ENCODE measurements at regions not wholly inside any gene's neighbourhood (a gene's known extent, or its start where the extent isn't known, plus 50 kb on each side); places are given as distances from the start of the nearest gene placed in this dataset.

DNA sequence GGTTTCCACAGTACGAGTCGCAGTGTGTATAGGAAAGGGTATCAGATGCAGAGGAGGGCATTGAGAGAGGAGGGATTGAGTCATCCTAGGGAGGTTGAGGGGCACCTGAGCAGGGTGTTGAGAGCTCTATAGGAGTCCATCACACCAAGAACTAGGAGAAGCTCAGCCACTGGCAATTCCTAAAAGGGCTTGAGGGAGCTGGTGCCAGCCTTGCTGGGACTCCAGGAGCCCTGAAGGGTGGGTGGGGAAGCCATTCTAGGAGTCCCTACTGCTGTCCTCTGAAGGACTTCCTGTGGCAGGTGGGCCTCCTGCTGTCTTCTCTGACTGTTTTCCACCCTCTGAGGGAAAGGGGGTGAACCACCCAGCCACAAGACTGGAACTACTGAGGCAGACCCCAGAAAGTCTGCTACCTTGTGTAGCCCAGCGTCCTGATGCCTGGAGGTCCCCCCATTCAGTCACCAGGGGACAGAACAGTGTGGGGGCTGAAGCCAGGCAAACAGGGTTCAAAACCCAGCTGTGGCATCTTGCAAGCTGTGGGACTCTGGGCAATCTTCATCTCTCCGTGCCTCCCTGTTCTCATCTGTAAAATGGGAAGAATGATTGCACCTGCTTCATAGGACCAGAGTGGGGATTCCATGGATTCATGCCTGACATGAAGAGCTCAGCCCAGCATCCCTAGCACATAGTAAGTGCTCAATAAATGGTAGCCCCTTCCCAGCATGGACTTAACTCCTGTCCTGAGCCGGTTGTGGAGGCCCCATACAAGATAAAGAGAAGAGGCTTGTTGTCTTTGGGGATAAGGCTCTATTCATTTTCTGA lies 149.5 kb downstream of the C9orf50 start:
- DNase-seq = no peak

DNA sequence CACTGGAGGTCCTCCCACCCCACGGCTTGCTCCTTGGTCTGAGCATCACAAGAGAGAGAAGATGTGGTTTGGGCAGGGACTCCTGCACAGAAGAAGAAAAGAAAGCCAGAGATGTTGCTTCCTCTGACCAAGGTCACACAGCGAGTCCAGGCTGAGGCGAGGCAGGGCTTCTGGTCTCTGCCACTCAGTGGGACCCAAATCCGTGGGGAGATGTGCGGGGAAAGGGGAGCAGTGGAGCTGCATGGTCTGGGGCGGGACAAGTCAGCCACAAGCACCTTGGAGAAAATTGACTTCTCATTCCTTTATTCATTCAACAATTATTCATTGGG lies 150.9 kb downstream of the C9orf50 start:
- DNase-seq = no peak

DNA sequence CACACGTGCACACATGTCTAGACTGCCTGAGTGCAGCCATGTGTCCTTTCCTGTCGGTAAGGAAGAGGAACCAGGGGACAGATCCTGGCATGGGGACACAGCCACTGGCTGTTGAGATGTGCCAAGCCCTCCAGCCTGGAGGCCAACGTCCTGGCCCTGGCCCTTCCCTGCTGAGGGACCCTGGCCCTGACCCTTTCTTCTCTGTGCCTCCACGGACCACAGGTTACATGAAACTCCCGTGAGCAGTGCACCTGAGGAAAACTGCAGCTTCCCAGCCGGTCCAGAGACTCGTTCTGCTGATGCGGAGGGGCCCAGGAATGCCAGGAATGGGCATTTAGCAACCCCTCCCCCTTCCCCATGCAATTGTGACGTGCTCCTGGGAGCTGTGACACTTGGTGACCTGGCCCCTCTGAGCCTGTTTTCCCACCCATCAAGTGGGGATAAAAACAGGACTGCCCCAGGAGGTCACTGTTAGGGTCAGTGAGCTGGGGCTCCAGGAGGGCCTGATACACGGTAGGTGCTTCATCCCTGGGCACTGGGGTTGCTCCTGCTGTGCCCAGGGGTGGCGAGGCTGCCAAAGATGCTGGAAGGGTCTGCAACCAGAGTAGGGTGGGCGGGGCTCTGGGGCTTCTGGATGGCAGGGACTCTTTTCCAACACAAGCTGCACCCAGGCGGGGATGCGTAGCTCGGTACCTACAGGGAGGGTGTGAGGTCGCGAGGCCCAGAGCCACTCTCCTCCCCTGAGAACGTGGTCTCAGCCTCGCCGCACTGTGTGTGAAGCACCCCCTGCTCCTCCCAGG lies 151.5 kb downstream of the C9orf50 start:
- no peak for DNase-seq

DNA sequence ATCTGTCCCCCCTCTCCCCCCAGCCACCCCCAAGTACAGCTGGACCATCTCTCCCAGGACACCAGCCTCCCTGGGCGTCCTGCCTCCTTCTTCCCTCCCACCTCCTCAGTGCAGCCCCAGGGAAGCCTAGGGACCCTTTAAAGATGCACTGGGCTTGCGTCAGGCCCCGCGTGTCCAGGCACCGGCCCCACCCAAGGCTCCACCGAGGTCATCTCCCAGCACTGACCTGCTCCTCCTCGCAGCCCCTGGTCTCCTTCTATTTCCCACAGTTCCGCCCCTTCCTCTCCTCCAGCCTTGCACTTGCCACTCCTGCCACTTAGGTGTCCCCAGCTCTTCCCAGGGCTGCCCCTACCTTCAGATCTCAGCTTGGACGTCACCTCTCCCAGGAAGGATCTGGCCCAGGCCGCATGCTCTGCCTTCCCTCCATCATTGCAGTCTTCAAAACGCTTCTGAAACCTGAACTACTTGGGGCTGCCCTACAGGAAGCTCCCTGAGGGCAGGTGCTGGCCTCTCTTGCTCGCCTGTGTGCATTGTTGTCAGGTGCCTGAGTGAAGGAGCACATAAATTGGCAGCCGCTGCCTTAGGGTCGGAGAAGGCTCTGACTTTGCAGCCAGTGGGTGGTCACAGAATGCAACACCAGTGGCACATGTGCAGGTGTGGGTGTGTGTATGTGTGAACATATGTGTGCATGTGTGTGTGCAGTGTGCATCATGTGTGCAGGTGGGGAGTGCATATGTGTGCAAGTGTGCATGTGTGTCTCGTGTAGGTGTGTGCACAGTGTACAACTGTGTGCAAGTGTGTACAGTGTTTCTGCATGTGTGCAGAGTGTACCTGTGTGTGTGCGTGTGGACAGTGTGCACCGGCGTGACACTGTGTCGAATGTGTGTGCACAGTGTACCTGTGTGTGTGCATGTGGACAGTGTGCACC lies 152.9 kb downstream of the C9orf50 start:
- DNase-seq = no peak

DNA sequence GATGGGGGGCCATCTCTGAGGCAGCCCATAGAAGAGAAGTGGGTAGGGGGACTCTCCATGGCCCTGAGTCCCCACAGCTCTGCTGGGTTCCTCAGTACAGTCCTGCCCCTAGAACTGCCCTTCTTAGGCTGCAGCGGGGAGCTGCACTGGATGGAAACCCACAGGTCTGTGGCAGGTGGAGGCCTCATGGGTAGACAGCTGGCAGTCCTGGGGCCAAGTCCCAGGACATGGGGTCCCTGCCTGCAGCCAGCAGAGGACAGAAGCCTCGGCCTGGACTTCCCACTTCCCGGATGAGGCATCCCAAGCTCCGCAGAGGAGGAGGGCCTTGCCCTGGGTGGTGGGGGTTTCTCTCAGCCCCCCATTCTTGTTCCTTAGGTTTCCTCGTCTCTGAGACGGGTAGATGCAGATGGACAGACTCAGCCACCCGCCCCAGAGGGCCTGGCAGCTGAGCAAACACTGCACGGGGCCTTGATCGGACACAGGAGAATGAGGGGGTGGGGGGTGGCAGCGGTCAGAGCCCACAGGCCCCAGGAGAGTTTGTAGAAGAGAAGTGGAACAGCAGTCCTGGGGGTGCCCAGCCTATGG lies 153.8 kb downstream of the C9orf50 start:
- DNase-seq = peak in 2 of 3 experiments; percentile 72 to 81

DNA sequence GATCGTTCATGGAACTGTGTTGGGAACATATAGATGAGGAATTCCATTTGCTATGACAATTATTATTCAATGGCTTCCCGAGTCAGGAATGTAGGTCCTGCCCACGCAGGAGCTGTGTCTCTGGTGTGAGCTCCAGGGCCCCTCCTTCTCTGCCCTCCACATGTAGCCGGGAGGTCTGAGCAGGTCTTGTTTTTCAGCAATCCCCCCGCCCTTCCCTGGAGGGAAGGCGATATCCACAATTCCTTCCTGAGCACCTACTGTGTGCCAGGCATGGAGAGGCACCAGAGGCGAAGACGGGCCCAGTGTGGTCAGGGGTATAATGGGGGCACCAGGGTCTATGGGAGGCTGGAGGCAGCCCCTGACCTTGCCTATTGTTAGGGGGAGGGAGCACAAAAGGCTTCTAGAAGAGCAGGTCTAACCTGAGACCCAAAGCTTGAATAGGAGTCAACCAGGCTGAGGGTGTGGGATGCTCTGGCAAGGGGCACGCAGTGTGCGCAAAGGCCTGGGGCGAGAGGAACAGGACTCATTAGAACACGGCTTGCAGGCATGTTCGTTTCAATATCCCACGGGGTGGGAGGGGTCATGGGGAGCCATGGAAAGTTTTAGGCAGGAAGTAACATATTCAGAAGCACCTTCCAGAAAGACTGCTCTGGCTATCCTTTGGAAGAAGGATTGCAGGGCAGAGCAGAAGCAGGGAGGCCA lies 154.9 kb downstream of the C9orf50 start:
- DNase-seq = no peak

DNA sequence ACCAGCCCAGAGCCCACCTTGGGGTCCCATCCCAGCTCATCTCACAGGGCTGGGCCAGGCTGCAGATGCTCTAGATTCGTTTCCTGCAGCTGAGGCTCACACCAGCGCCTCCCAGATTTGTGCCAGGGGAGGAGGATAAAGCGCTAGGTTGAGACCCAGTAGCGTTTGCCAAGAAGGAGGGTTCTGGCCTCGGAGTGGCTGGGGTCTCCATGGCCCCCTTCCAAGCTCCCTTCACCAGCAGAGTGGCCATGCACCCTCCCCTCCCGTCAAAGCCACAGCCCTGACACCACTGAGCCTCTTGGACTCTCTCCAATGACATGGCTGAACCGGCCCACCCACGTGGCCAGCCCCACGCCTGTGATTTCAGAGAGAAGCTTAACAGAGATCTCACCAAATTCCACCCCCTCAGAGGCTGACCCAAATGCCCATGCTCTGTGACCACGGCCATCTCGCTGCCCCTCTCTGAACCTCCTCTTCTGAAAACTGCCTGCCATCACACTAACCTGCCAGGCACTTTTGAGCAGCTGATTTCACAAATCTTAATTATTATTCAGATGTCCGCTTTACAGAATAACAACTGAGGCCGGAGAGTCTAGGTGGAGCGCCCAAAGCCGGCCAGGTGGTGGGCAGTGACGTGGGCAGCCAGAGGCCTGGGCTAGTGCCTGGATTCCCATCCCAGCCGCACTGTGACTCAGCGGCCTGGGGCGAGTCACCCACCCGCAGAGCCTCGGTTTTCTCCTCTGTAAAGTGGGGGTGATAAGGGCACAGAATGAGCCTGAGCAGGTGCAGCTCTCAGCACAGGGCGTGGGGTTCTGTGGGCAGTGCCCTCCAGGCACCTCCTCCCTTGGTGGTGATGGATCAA lies 155.7 kb downstream of the C9orf50 start:
- DNase-seq = no peak

DNA sequence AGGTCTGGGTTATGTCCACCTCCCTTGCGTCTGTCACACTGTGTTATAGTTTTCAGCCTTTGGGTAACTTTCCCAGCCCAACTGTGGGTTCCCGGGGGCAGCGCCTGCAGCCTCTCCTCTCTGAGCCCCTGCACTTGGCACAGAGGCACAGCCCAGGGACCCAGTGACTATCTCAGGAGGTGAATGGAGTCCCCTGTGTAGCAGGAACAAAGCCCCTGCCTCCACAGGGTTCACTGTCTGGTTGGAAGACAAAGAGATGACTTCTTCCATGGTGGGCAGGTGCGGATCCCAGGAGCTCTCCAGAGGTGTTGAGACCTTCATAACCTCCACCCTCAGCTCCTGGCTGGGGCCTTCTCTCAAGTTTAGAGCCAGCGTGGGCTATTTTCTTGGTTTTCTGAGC lies 156.9 kb downstream of the C9orf50 start:
- DNase-seq = no peak

DNA sequence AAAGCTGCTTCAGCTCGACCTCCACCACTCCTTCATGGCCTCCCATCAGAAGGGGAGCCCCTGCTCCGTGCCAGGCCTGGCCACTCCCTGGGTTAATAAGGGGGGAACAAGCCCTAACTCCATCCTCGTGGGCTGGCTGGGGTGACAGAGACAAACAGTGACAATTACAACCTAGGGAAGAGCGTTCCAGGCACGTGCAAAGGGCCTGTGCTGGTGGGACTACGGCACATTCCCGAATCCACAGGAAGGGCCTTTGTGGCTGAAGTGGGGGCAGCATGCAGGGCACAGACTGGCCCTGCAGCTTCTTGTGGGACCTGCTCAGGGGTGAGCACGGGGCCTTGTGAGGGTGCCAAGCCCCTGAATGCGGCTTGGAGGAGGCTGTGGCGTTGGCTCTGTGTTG lies 157.4 kb downstream of the C9orf50 start:
- no peak for DNase-seq

DNA sequence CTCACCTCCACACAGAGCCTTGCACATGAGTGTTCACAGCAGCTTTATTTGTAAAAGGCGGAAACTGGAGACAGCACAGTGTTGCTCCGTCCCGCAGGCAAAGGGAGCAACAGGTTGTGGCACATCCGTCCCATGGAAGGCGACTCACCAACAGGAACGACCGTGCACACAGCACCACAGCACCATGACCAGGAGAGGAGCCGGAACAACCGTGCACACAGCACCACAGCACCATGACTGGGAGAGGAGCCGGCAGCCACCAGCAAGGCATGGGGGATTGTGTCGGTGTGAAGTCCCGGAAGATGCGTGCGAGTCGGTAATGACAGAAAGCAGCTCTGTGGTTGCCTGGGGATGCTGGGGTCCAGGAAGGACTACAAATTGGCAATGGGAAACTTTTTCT lies 158.5 kb downstream of the C9orf50 start:
- no peak for DNase-seq

DNA sequence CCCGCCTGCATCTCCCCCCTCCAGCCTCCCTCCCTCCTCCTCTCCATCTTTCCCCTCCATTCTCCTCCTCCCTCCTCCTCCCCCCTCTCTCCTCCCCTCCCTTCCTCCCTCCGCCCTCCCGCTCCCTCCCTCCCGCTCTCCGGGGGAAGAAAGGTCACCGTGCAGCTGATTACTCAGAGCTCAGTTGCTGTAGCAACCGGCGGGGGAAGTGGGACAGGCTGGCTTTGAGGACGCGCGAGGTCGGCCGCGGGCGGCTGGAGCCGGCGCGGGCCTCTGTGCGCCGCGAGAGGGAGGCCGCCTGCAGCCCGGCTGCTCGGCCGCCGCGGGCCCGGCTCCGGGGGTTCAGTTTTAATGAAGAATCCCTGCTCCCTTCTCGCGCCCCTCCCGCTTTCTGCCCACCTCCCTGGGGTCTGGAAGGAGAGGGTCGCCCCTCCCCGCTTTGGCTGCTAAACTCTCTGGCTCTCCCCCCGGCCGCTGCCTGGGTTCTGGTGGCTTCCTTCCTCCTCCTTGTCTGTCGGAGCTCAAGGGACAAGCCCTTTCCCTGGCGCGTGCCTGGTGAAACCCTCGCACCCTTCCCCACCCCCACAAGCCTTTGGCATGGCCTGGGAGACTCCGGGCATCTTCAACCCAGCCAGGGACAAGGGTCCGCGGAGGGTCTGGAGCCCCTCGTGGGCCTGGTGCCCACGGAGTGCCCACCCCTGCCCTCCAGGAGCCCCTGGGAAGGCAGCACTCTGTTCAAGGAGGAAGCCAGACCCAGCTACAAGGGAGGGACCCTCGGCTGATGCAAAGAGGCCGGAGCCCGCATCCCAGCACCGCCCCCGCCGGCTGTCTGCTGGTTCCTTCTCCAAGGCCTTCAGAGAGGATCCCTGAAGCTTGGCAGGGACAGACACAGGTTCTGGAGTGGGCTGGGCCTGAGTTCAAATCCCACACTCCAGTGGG lies 160.3 kb downstream of the C9orf50 start:
- peak; percentile 90 to 100 (median 99) for DNase-seq

DNA sequence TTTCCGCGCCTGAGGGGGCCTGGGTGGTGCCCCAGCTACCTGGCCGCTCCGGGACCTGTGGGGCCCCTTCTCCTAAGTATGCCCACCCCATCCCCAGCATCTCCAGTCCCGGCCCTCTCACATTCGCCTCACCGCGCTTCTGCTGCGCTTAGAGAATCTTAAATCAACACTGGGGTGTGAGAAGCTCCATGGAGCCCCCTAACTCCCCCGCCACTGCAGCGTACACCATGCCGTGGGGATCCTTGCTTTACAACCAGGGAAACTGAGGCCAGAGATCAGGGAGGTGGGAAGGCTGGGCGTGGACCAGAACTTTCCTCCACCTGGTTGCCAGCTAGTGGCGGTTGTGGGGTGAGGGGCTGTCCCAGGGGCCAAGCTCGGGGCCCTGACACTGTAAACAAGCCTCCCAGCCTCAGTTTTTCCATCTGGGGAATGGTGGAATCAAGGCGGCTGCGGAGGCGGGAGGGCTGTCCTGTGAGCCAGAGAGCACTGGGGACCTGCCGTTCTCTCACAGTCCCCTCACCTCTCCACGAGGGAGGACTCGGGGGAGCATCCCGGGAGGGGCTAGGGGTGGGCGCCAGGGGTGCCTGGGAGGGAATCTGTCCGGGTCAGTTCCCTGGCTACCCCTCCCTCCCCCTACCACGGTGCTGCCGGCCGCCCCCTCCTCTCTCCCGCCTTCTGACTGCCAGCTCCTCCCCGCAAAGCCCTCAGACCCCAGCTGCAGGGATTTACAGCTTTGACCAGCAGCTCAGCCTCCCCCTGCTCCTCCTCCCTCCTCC lies 161.2 kb downstream of the C9orf50 start:
- DNase-seq = no peak

DNA sequence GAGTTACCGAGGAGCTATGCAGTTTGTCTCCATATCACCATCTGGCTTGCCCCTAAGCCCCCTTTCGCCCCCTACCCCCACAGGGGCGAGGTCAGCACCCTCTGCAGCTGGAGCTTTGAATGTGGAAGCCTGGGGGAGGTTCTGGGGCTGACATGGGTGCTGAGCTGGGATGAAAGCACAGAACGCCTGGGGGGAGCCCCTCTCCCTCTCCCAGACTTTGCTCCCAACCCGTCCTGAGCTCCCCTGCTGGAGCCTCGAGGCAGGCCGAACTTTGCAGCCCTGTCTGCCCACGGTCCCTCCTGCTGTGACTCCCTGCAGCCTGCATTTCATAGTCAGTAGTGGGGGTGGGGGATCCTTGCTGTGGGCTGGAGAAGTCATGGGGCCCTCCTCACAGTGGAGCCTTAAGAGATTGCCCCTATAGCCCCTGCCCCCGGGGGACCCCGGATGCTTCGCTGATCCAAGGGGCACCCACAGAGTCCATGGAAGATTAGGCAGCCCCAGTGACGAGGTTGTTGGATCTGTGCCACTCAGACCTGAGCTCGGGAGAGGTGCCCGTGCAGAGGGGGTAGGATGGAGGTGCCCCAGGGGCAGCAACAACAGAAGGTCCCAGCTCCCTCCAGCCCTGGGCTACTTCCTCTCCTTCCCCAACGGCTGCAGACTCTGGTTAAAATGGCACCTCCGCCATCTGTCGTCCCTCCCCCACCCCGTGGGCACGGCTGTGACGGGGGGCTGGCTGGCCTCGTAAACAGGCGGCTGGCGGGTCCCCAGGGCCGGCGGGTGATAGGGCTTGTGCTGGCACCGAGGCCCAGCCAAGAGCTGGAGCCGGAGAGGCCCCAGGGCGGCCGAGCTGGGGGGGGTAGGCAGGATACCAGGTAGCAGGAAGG lies 162.0 kb downstream of the C9orf50 start:
- DNase-seq = peak in 2 of 3 experiments; percentile 74 to 81

DNA sequence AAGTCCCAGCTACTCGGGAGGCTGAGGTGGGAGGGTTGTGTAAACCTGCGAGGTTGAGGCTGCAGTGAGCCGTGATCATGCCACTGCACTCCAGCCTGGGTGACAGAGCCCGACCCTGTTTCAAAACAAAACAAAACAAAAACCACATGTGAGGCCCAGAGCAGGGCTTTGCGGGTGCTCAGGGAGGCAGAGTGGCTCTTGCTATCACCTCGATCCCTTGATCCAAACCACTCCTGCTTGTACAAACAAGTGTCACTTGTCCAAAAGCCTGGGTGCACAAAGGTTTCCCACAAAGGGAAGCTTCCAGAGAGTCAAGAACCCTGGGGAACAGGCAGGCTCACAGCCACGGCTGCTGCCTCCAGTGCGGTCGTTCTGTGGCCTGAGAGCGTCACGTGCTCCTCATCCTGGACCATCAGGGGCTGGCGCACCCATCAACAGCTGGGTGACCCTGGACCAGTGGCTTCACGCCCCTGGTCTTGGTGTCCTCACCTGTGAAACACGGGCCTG lies 162.7 kb downstream of the C9orf50 start:
- peak in 2 of 3 experiments; percentile 53 to 55 for DNase-seq

DNA sequence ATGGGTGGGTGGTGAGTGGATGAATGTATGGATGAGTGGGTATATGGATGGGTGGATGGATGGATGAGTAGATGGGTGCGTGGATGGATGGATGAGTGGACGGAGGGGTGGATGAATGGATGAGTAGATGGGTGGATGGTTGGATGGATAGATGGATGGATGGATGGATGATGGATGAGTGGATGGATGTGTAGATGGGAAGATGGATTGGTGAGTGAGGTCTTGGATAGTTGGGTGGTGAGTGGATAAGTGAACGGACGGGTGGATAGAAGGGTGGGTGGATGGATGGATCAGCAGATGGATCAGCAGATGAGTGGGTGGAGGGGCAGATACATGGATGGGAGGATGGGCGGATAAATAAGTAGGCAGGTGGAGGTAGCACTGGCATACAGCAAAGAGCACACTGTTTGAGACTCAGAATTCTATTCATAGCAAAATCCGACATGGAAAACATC lies 163.5 kb downstream of the C9orf50 start:
- DNase-seq = no peak

DNA sequence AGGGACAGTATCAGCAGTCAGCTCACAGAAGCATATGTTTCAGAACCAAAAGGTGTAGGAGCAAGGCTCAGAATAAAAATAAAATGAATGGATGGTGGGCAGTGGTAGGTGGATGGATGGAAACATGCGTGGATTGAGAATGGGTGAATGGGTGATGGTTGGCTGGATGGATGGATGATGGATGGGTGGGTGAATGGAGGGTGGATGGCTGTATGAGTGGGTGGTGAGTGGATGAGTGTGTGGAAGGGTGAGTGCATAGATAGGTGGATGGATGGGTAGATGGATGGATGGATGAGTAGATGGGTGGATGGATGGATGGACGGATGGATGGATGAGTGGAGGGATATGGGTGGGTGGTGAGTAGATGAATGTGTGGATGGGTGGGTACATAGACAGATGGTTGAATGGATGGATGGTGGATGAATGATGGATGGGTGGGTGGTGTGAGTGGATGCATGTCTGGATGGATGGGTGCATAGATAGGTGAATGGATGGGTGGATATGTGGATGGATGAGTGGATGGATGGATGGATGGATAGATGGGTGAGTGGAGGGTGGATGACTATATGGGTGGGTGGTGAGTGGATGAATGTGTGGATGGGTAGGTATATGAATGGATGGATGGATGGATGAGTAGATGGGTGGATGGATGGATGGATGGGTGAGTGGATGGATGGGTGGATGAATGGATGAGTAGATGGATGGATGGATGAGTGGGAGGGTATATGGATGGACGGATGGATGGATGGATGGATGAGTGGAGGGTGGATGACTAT lies 164.2 kb downstream of the C9orf50 start:
- DNase-seq = no peak
